K562 (cell line): ENCODE measurements at regions not wholly inside any gene's neighbourhood (a gene's known extent, or its start where the extent isn't known, plus 50 kb on each side); places are given as distances from the start of the nearest gene placed in this dataset.

Experiments used
- CBFA2T2 ChIP-seq: fragments of 450-650 bp; conservative IDR thresholded peaks from 2 replicates; pipeline ENCODE4 v1.6.1; 2017; ENCODE audit warnings: mild to moderate bottlenecking
- CEBPB ChIP-seq: fragments of 450-650 bp; IDR thresholded peaks from 2 replicates; pipeline ENCODE4 v1.6.1; 2016; ENCODE audit warnings: missing genetic modification characterization, missing compliant biosample characterization
- CHD2 ChIP-seq: IDR thresholded peaks from 2 replicates; pipeline ENCODE4 v1.6.1; 2011; ENCODE audit warnings: low read depth, low read length
- DIDO1 ChIP-seq: fragments of 450-650 bp; IDR thresholded peaks from 2 replicates; pipeline ENCODE4 v1.6.1; 2016; ENCODE audit warnings: low read depth, missing biosample characterization, missing genetic modification characterization
- IFI16 ChIP-seq: fragments of 250-450 bp; sonication (Bioruptor Pico); IDR thresholded peaks from 2 replicates; pipeline ENCODE4 v2.1.2; 2022; ENCODE audit warnings: mild to moderate bottlenecking, inconsistent platforms
- KAT2B ChIP-seq: IDR thresholded peaks from one replicate; pipeline ENCODE4 v1.6.1; 2012; ENCODE audit warnings: low read depth, mild to moderate bottlenecking, control low read depth, inconsistent platforms, low read length, moderate library complexity
- NCOA2 ChIP-seq, 2 experiments: fragments of 450-650 bp; IDR thresholded peaks; 2 replicates each; pipeline ENCODE4 v1.6.1; 2018; ENCODE audit warnings: mild to moderate bottlenecking in 2 of 2, moderate library complexity in 1 of 2; ENCODE audit not compliant: partially characterized antibody in 2 of 2
- POLR2AphosphoS5 ChIP-seq: IDR thresholded peaks from 2 replicates; pipeline ENCODE4 v1.6.1; 2011; ENCODE audit warnings: mild to moderate bottlenecking, low read depth, low read length, moderate library complexity; ENCODE audit not compliant: control insufficient read depth, insufficient read depth
- SRSF7 ChIP-seq: fragments of 200-400 bp; formaldehyde crosslinking; optimal IDR thresholded peaks from 2 replicates; pipeline ENCODE3; 2017; ENCODE audit warnings: mild to moderate bottlenecking, low read depth, low read length
- TBP ChIP-seq: optimal IDR thresholded peaks from 2 replicates; pipeline ENCODE3; 2011; ENCODE audit warnings: low read depth, low read length, improper control_type of control experiment
- ZNF717 ChIP-seq: fragments of 250-450 bp; sonication (Bioruptor Pico); IDR thresholded peaks from 2 replicates; pipeline ENCODE4 v1.5.0; 2021
- ZNF778 ChIP-seq: fragments of 450-650 bp; formaldehyde crosslinking; IDR thresholded peaks from 2 replicates; pipeline ENCODE4 v1.4.0; 2020; ENCODE audit warnings: mild to moderate bottlenecking, moderate library complexity
- ZZZ3 ChIP-seq: fragments of 450-650 bp; IDR thresholded peaks from 2 replicates; pipeline ENCODE4 v1.6.1; 2016; ENCODE audit warnings: antibody characterized with exemption, mild to moderate bottlenecking, moderate library complexity
- TF ChIP-seq, protein P1 (sequence below): IDR thresholded peaks from 2 replicates; pipeline ENCODE4 v1.6.1; 2011; ENCODE audit not compliant: insufficient read length; ENCODE audit errors: extremely low read depth
- TF ChIP-seq, protein P2 (sequence below), 2 experiments: fragments of 450-650 bp in 1 of 2; IDR thresholded peaks; 2 replicates each; pipeline ENCODE4 v1.6.1; 2011 to 2017; ENCODE audit warnings: low read depth in 2 of 2, antibody characterized with exemption in 1 of 2, borderline replicate concordance in 1 of 2, low read length in 1 of 2, mild to moderate bottlenecking in 1 of 2, mixed read lengths in 1 of 2; ENCODE audit not compliant: control insufficient read depth in 1 of 2
- TF ChIP-seq, protein P3 (sequence below), 2 experiments: fragments of 450-650 bp in 1 of 2; sonication (generic) in 1 of 2; formaldehyde crosslinking; conservative IDR thresholded peaks; 2 replicates each; pipeline versions ENCODE4 v1.4.0 to v1.8.1; 2020 to 2022; ENCODE audit warnings: mild to moderate bottlenecking in 1 of 2, missing genetic modification reagents in 1 of 2
- TF ChIP-seq, protein P4 (sequence below): fragments of 450-650 bp; IDR thresholded peaks from 2 replicates; pipeline ENCODE4 v1.6.1; 2016; ENCODE audit warnings: low read depth

DNA sequence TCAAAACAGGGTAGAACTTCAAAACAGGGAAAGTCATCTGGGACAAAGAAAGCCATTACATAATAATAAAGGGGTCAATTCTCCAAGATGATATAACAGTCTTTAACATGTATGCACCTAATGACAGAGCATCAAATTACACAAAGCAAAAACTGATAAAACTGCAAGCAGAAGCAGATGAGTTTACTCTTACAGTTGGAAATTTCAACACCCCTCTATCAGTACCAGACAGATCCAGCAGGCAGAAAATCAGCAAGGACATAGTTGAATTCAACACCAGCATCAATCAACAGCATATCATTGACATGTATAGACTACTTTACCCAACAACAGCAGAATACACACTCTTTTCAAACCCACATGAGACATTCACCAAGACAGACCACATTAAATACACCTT, 233.0 kb upstream of the NEBL start (continued):
- TF ChIP-seq, protein P1, sequence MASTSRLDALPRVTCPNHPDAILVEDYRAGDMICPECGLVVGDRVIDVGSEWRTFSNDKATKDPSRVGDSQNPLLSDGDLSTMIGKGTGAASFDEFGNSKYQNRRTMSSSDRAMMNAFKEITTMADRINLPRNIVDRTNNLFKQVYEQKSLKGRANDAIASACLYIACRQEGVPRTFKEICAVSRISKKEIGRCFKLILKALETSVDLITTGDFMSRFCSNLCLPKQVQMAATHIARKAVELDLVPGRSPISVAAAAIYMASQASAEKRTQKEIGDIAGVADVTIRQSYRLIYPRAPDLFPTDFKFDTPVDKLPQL, result no peak
- TF ChIP-seq CHD2 (no peak), DIDO1 (no peak), KAT2B (no peak), ZNF778 (CRISPR knock-in tag) (no peak), POLR2AphosphoS5 (peak; percentile 56; the same call in 1 of the 2 replicates), CBFA2T2 (peak; percentile 82), SRSF7 (no peak), TBP (no peak), IFI16 (CRISPR knock-in tag) (no peak), ZZZ3 (no peak), CEBPB (peak; percentile 93), ZNF717 (CRISPR knock-in tag) (no peak), NCOA2 (IDR thresholded peaks at IDR 0.05; ENCODE audit: partially characterized antibody in 2 of 2) (peak in 1 of 2 experiments; percentile 51)
- TF ChIP-seq, protein P2, sequence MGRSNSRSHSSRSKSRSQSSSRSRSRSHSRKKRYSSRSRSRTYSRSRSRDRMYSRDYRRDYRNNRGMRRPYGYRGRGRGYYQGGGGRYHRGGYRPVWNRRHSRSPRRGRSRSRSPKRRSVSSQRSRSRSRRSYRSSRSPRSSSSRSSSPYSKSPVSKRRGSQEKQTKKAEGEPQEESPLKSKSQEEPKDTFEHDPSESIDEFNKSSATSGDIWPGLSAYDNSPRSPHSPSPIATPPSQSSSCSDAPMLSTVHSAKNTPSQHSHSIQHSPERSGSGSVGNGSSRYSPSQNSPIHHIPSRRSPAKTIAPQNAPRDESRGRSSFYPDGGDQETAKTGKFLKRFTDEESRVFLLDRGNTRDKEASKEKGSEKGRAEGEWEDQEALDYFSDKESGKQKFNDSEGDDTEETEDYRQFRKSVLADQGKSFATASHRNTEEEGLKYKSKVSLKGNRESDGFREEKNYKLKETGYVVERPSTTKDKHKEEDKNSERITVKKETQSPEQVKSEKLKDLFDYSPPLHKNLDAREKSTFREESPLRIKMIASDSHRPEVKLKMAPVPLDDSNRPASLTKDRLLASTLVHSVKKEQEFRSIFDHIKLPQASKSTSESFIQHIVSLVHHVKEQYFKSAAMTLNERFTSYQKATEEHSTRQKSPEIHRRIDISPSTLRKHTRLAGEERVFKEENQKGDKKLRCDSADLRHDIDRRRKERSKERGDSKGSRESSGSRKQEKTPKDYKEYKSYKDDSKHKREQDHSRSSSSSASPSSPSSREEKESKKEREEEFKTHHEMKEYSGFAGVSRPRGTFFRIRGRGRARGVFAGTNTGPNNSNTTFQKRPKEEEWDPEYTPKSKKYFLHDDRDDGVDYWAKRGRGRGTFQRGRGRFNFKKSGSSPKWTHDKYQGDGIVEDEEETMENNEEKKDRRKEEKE (IDR thresholded peaks at IDR 0.05; ENCODE audit: borderline replicate concordance in 1 of 2, control insufficient read depth in 1 of 2, low read depth in 2 of 2, low read length in 1 of 2), result no peak
- TF ChIP-seq, protein P3, sequence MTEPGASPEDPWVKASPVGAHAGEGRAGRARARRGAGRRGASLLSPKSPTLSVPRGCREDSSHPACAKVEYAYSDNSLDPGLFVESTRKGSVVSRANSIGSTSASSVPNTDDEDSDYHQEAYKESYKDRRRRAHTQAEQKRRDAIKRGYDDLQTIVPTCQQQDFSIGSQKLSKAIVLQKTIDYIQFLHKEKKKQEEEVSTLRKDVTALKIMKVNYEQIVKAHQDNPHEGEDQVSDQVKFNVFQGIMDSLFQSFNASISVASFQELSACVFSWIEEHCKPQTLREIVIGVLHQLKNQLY (CRISPR knock-in tag; conservative IDR thresholded peaks at IDR 0.05), result no peak
- TF ChIP-seq, protein P4, sequence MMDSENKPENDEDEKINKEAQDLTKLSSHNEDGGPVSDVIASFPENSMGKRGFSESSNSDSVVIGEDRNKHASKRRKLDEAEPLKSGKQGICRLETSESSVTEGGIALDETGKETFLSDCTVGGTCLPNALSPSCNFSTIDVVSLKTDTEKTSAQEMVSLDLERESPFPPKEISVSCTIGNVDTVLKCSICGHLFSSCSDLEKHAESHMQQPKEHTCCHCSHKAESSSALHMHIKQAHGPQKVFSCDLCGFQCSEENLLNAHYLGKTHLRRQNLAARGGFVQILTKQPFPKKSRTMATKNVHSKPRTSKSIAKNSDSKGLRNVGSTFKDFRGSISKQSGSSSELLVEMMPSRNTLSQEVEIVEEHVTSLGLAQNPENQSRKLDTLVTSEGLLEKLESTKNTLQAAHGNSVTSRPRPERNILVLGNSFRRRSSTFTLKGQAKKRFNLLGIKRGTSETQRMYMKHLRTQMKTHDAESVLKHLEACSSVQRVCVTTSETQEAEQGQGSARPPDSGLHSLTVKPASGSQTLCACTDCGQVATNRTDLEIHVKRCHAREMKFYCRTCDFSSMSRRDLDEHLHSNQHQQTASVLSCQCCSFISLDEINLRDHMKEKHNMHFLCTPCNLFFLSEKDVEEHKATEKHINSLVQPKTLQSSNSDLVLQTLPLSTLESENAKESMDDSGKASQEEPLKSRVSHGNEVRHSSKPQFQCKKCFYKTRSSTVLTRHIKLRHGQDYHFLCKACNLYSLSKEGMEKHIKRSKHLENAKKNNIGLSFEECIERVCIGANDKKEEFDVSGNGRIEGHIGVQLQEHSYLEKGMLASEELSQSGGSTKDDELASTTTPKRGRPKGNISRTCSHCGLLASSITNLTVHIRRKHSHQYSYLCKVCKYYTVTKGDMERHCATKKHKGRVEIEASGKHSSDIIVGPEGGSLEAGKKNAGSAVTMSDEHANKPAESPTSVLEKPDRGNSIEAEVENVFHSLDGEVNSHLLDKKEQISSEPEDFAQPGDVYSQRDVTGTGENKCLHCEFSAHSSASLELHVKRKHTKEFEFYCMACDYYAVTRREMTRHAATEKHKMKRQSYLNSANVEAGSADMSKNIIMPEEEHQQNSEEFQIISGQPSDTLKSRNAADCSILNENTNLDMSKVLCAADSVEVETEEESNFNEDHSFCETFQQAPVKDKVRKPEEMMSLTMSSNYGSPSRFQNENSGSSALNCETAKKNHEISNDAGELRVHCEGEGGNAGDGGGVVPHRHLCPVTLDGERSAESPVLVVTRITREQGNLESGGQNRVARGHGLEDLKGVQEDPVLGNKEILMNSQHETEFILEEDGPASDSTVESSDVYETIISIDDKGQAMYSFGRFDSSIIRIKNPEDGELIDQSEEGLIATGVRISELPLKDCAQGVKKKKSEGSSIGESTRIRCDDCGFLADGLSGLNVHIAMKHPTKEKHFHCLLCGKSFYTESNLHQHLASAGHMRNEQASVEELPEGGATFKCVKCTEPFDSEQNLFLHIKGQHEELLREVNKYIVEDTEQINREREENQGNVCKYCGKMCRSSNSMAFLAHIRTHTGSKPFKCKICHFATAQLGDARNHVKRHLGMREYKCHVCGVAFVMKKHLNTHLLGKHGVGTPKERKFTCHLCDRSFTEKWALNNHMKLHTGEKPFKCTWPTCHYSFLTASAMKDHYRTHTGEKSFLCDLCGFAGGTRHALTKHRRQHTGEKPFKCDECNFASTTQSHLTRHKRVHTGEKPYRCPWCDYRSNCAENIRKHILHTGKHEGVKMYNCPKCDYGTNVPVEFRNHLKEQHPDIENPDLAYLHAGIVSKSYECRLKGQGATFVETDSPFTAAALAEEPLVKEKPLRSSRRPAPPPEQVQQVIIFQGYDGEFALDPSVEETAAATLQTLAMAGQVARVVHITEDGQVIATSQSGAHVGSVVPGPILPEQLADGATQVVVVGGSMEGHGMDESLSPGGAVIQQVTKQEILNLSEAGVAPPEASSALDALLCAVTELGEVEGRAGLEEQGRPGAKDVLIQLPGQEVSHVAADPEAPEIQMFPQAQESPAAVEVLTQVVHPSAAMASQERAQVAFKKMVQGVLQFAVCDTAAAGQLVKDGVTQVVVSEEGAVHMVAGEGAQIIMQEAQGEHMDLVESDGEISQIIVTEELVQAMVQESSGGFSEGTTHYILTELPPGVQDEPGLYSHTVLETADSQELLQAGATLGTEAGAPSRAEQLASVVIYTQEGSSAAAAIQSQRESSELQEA, result no peak
